ENCODE measurements at regions not wholly inside any gene's neighbourhood (a gene's known extent, or its start where the extent isn't known, plus 50 kb on each side); places are given as distances from the start of the nearest gene placed in this dataset.
"Not testable (repeated sequence)": the region's sequence is repeated elsewhere in the genome, so short reads cannot be mapped to it uniquely, and the experiment has no call there.

GRCh38 chr12:72869024-72869423, 596.9 kb downstream of the TRHDE start:
- DNase-seq: no peak

GRCh38 chr12:72872238-72872887, 600.2 kb downstream of the TRHDE start:
- DNase-seq: peak; percentile 60

GRCh38 chr12:72872996-72873395, 600.8 kb downstream of the TRHDE start:
- no peak for DNase-seq

- no peak for DNase-seq
Measured at GRCh38 chr12:72876092-72876491, 603.9 kb downstream of the TRHDE start.

- DNase-seq: no peak
Measured at GRCh38 chr12:72888693-72889092, 616.5 kb downstream of the TRHDE start.

- no peak for DNase-seq
Measured at GRCh38 chr12:72889791-72890190, 617.6 kb downstream of the TRHDE start.

GRCh38 chr12:72901685-72902084, 629.5 kb downstream of the TRHDE start:
- no peak for DNase-seq

GRCh38 chr12:72925716-72926115, 653.5 kb downstream of the TRHDE start:
- no peak for DNase-seq

GRCh38 chr12:72931838-72932237, 659.7 kb downstream of the TRHDE start:
- DNase-seq: not testable (repeated sequence)

GRCh38 chr12:72937486-72937885, 665.3 kb downstream of the TRHDE start:
- DNase-seq: no peak

- no peak for DNase-seq
Measured at GRCh38 chr12:72957454-72957853, 685.3 kb downstream of the TRHDE start.

- no peak for DNase-seq
Measured at GRCh38 chr12:72966684-72967083, 694.5 kb downstream of the TRHDE start.

- DNase-seq: no peak
Measured at GRCh38 chr12:72974954-72975555, 702.9 kb downstream of the TRHDE start.

GRCh38 chr12:72978999-72979398, 706.8 kb downstream of the TRHDE start:
- no peak for DNase-seq

- no peak for DNase-seq
Measured at GRCh38 chr12:72982356-72982755, 710.2 kb downstream of the TRHDE start.

- no peak for DNase-seq
Measured at GRCh38 chr12:72986963-72987362, 714.8 kb downstream of the TRHDE start.

GRCh38 chr12:72989458-72989947, 717.3 kb downstream of the TRHDE start:
- DNase-seq: no peak

- not testable (repeated sequence) for DNase-seq
Measured at GRCh38 chr12:72995029-72995428, 722.9 kb downstream of the TRHDE start.

GRCh38 chr12:72995616-72996015, 723.4 kb downstream of the TRHDE start:
- DNase-seq: no peak

- DNase-seq: not testable (repeated sequence)
Measured at GRCh38 chr12:73001806-73002205, 729.6 kb downstream of the TRHDE start.

- not testable (repeated sequence) for DNase-seq
Measured at GRCh38 chr12:73002504-73002903, 730.3 kb downstream of the TRHDE start.

GRCh38 chr12:73009138-73009834, 737.1 kb downstream of the TRHDE start:
- not testable (repeated sequence) for DNase-seq

- no peak for DNase-seq
Measured at GRCh38 chr12:73017981-73018380, 745.8 kb downstream of the TRHDE start.

- DNase-seq: no peak
Measured at GRCh38 chr12:73053893-73054292, 781.7 kb downstream of the TRHDE start.
